Activated CD8-positive, alpha-beta memory T cell treated with anti-CD3 and anti-CD28 coated beads, Interleukin-2, amount 50 U/mL, for 24 hours (primary cell): ENCODE measurements at regions not wholly inside any gene's neighbourhood (a gene's known extent, or its start where the extent isn't known, plus 50 kb on each side); places are given as distances from the start of the nearest gene placed in this dataset.

Experiments
- DNase-seq: peaks from one replicate; pipeline ENCODE4 v3.0.0-alpha.2; 2020; ENCODE audit errors: extremely low read depth

DNA sequence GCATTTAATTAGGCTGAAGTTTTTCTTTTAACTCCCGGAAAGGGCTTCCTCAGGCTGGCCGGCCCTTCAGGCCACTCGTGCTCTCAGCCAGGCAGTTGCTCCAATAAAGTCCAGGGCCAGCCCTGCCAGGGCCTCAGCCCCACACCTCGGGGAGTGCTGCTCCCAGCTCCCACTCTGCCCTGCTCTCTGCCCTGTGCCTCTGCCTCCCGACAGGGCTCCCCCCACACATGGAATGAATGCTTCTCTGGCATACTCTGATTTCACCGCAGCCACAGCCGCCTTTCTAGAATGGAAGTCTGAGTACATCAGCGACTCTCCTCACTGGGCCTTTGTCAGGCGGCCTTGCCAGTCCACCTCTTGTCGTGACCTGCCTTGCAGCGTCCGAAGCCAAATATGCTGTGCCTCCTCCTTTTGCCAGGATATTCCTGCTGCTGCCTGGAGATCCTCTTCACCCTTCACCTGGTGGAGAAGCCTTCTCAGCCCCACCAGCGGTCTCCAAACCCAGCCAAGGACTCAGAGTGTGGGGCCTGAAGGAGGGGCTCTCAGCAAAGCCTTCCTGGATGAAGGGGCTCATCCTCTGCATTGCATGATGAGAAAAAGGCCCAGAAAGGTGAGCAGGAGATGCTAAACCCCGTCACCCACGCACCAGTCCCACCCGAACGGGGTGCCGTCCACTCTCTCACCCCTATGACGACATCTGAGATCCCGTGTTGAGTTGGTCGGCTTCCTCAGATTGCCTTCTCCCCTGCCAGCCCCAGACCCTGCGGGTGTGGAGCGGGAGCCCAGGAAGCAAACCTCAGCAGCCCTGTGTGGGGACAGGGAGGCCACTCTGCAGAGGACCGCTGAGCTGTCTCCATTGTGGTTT, 472.7 kb upstream of the HS6ST1 start:
- no peak for DNase-seq

DNA sequence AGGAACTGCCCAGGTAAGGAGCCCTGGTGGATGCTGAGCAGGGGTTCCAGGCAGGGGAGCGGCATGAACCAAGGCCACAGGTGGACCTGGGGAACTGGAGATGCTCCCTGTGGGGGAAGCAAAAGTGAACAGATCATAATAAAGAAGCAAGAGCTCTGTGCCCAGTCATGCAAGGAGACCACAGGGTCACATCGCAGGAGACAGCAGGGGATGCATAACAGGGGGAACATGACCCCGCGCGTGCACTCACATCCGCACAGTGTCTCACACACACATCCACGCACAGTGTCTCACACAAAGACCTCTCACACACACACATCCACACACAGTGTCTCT, 473.3 kb upstream of the HS6ST1 start:
- no peak for DNase-seq

DNA sequence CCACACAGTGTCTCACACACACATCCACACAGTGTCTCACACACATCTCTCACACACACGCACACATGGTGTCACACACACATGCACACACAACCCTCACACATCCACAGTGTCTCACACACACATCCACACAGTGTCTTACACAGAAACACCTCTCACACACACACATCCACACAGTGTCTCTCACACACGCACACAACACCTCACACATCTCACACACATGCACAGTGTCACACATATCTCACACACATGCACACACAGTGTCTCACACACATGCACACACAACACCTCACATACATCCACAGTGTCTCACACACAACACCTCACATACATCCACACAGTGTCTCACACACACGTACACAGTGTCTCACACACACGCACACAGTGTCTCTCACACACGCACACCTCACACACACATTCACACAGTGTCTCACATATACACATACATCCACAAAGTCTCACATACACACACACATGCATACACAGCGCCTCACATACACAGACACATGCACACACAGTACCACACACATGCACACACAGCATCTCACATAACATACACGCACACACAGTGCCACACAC, 473.9 kb upstream of the HS6ST1 start:
- DNase-seq = no peak

DNA sequence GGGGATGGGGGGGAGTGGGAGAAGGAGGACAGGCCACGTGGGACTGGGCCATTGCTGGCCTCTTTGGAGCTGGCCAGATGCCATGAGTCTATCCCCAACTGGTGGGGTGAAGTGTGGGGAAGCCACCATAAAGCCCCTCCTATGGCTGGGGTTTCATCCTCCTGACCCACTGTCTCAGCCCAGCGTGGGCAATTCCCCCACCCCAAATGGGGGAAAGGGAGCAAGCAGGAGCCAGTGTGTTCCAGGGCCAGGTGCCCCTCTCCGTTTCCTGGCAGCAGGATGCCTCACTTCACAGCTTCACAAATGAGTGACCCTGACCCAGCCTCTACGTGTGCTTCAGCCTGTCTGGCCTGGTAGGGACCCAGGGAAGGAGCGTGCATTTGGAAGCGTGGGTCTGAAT, 474.7 kb upstream of the HS6ST1 start:
- no peak for DNase-seq

DNA sequence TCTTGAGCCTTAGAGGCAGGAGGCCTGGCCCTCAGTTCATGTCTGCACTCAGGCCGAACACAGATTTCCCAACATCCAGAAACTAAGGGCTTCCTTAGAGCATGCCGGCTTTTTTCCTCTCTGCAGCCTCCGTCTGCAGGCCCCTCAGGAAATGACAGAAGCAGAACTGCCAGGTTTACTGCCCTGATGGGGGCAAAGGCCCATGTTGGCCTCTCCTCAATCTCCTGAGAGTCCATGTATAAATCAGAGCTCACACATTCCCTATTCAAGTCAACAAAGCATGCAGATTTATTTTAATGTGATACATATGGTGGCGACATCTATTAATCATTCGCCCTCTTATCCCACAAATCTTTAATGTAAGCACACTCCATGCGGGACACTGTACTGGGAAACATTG, 475.6 kb upstream of the HS6ST1 start:
- DNase-seq = no peak

DNA sequence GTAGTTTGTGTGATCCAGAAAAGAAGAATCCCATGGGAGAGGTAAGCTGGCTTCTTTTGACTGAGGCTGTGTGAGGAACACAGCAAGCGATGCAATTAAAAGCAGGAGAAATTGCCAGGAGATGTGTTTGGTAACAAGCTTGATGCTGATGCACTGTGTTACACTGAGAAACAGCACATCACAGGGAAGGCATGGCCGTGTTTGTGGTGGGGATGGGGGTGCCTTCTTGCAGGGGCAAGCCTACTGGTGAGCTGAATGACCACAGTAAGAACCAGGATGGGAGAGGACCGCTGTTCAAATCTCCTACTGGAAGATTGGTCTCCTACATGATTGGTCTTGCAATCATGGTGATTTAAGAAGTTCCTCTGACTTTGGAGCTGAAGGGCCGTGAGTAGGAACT, 477.7 kb upstream of the HS6ST1 start:
- DNase-seq = no peak

DNA sequence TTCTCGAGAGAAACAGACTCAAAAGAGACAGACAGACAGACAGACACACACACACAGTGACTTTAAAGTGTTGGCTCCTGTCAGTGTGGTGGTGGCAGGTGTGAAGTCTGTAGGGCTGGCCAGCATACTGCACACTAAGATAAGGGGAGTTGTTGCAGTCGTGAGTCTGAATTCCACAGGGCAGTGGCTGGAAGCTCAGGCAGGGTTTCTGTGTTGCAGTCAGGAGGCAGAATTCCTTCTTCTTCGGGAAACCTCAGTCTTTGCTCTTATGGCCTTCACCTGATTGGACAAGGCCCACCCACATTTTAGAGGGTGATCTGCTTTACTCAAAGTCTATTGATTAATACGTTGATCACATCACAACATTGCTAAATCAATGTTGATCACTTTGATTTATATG, 478.4 kb upstream of the HS6ST1 start:
- no peak for DNase-seq

DNA sequence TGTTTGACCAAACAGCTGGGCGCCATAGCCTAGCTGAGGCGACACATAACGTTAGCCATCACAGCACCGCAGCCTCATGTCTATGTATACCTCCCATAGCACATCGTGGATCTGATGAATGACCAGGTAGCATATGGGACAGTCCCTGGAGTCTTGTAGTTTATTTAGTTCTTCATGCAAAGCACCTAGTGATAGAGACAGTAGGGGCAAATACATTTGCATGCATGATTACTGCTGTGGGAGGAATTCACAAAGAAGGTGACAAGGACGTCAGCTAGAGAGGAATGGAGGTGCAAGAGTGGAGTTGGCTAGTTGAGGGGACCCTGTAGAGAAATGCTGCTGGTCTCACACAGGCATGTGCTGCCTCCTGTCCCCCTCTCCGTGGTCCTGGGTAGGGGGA, 478.9 kb upstream of the HS6ST1 start:
- DNase-seq = no peak

DNA sequence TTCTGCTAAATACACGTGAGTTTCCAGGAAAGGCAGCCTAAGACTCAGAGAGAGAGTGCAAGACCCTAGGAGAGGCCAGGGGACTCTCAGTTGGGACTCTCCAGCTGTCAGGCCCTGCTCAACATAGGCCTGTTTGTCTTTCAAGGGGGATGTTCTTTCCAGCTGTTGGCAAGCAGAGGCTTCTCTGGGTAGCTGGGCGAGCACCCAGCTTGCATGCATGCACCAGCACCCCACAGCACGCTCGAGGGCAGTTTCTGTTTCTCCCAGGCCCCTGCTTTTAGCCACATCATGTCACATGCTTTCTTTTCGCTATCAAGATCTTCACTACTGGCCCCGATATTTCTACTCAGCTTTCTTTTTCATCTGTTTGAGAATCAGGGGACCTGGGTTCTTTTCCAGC, 479.3 kb upstream of the HS6ST1 start:
- no peak for DNase-seq

DNA sequence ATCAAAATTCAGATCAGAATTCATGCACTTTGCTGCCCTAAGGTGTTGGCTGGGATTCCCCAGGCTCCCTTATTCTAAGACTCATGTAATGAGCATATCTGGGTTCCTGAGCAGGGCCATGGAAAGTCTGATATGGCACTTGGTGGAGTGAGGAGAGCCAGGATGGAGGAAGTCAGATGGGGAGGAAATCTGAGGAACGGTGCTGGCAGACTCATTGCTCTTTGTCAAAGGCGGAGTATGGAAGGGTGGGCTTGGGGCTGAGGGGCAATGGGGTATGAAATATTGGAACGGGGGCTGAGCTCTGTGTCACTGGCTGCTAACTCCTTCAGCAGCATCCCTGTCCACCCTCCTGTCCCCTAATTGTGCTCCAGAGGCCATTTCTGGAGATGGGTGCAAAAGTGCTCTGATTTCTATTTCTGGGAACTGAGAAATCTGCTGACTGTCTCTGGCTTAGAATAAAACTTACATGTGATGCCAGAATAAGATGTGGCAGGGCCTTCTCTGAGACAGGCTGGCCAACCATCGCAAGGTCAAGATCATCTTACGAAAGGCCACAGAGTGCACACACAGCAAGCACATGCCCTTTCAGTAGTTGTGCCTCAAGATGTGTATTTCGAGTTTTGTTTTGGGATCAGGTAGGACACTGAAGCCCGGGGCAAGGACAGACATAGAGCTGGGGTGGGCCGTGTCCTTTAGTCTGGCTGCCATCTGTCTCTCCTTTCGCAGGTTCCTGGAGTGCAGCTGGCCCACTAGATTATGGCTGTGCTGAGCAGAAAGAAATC, 480.0 kb upstream of the HS6ST1 start:
- no peak for DNase-seq

DNA sequence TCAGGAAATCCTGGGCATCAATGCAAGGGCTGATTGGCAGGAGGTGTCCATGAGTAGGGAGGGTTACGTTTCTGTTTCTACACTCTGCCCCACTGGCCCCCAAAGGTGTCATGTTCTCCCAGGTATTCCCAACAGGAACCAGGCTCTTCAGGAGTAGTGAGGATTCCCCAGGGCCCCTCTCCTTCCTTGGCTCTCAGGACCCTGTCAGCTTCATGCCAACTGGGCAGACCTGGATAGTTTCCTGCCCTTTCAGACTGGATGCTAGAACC, 480.6 kb upstream of the HS6ST1 start:
- DNase-seq = no peak

DNA sequence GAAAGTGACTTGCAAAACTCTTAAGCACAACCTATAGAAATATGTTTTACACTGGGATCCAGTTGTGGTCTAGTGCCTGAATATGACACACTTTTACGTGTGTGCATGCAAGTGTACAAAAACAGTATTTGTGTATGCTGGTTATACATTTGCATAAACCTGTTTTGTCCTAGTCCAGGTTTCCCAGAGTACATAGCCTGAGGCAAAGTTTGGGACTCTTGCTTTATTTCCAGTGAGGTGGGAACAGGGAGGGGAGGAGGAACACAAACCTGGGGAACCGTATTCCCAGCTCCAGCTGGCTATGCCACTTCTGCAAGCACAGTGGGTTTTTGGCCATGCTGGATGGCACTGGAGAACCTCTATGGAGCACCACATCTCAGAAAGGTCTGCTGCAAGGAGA, 481.1 kb upstream of the HS6ST1 start:
- DNase-seq = no peak

DNA sequence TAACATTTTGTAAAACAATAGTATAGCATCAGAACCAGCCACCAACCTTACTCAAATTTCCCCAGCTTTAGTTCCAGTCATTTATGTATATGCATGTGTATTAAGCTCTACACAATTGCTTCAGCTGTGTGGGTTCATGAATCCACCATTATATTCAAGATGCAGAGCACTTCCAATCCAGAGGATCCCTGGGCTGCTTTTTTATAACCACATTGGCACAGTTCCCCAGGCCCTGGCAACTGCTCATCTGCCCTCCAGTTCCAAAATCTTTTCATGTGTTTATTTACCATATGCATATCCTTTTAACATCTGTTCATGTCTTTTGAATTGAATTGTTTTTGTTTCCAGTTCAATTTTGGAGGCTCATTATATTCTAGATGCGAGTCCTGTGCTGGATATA, 482.9 kb upstream of the HS6ST1 start:
- DNase-seq = no peak

DNA sequence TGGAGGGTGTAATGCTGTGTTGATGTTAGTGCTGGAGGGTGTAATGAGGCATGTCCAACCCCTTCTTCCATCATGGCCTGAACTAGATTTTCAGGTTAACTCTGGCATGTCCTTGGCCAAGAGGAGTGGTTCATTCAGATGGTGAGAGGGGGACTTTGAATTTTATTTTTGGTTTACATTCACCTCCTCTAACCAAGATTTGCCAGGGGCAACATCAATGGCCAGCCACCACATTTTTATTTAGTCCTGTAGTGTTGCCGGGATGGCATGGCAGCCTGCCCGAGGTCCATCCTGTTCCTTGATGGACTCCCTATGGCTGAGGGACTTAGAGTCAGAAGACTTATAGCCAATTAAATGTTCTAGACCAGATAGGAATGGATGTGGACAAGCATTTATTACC, 484.6 kb upstream of the HS6ST1 start:
- no peak for DNase-seq

DNA sequence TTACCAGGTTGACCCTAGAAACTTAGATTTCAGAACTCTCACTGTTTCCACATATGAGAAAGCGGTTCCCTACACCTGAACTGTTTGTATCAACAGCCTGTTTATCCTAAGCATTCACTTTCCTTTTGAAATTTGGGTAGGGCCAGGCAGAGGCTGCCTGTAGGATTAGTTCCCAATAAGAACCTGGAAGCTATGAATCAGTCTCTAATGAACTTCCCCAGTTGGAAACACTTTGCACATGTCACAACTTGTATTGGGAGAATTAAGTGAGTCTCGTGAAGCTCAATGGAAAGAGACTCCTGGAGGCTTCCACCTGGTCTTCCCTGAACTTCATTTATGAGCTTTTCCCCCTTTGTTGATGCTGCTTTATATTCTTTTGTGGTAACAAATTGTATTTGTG, 486.6 kb upstream of the HS6ST1 start:
- DNase-seq = no peak

DNA sequence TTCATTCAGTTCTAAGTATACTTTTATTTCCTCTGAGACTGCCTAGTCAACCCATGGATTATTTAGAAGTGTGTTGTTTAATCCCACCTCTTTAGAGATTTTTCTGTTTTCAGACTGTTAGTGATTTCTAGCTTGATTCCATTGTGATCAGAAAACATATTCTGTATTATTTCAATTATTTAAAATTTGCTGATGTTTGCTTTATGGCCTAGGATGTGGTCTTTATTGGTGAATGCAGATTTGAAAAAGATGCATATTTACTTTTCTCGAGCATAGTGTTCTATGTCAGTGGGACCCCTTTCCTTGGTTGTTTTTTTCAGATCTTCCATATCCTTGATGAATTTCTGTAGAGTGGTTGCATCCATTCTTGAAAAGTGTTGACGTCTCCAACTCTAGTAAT, 487.2 kb upstream of the HS6ST1 start:
- no peak for DNase-seq

DNA sequence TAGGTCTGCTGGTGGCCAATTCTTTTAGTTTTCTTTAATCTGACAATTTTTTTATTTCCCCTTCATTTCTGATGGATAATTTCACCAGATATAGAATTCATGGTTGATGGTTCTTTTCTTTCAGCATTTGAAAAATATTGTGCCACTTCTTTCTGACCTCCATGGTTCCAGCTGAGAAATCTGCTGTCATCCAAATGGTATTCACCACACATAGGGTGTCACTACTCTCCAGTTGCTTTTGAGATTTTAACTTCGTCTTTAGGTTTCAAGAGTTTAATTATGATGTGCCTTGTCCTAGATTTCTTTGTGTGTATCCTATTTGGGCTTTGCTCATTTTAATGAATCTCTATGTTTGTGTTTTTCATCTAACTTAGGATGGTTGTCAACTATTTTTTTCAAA, 488.6 kb upstream of the HS6ST1 start:
- DNase-seq = no peak

DNA sequence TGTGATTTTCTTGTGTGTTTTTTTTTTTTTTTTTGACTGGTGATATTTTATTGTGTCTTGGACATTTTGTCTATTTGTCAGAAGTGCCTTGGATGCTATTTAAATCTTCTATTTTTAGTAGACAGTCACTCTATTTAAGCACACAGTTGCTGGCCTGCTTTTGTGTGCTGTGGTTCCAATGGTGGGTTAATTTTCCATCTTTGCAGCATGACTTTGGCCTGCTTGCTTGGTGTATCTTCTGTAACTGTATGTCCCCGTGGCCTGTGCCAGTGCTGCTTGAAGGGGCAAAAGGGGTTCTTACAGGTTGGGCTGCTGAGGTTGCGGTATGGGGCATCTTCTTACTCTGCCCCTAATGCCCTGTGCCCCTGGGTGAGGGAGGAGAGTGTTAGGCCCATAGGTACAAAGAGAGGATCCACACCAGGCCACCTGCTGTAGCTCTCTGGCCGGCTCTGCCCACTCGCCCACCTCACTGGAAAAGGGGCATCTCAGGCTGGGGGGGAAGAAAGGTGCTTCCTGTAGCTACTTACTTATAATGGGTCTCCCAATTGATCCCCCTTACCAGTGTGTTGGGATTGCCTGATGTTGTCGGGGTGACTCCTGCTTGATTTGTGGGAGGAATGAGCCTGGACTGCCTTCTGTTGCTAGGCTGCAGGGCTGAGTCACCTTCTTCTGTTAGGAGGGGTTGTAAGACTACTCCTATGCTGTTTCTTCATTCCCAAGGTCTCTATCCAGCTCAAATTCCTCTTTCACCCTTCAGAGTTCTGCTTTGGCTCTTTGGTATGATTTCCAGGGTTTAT, 490.0 kb upstream of the HS6ST1 start:
- DNase-seq = no peak

DNA sequence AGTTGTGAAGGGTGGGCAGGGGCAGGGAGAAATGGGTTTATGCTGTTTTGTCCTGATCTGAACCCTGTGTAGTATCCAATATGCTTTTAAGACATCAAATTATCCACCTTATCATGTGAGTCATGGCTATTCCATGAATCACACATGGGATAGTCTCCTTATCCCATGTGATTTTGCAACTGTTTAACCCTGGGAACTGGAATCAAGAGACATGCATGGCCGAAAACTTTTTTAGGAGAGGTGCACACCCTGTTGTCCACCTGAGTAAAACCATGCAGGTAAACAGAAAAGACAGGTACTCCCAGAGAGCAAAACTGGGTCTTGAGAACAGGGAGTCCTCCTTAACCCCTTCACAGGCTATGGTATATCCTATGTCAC, 490.6 kb upstream of the HS6ST1 start:
- DNase-seq = no peak

DNA sequence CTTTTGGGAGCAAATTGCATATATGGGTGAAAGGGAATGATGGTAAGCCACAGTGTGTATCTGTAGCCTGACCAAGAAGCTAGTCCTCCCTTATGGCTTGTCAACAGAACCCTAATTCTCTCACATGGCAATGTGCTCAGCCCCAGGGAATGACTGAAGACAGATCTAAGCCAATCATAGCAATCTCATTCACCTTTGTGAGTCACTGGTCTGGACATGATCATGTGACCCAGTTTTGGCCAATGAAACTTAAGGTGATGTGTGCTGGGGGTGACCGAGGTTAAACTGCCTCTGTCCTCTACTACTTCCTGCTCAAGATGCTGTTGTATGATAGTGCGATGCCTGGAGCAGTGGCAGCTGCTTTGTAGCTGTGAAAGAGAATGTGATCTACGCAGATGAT, 491.2 kb upstream of the HS6ST1 start:
- DNase-seq = no peak

DNA sequence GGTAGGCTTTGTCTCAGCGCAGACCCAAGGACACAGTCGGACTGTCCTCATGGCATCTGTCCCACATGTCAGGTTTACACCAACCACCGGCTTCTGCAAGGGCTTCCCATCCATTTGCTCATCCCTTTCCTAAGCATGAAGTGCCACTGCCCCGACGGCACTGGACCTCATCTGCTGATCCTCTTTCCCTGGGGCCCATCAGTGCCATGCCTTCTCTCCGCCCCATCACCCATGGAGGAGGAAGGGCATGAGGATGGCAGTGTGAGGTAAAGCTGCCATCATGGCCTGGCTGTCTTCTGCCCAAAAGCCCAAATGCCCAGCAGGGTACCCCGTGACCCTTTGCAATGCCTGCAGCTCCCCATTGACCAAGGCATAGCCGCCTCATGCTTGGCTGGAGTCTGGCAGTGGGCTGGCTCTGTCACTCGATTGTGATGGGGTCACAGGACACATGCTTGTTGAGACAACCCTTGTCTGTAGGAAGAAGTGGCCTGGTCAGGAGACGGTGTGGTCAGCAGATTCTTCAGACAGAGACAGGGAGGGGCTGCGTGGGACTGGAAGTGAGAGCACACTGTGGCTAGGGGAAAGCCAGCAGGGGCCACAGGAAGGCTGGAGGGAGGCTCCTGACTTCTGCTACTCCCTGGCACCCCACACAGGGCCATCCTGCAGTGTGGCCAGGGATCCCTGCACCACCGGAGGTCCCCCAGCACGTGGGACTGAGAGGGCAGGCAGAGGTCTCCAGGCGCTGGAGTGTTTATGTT, 493.7 kb upstream of the HS6ST1 start:
- DNase-seq = no peak
